WTC11 (cell line): ENCODE measurements at regions not wholly inside any gene's neighbourhood (a gene's known extent, or its start where the extent isn't known, plus 50 kb on each side); places are given as distances from the start of the nearest gene placed in this dataset.

Experiments used
- ATAC-seq: fragments of 200-7000 bp; cut with Tn5 transposase; 2 replicates; pipeline ENCODE4 v1.10.0; 2021; ENCODE audit warnings: mild to moderate bottlenecking, moderate library complexity
- CTCF ChIA-PET: fragments of 300-600 bp; sonication (Branson Sonifier 250); formaldehyde crosslinking; loops from one replicate; lab custom pipeline; 2021; ENCODE audit warnings: antibody characterized with exemption; lab: Charles Lee
- POLR2A ChIA-PET: fragments of 350-600 bp; sonication (Branson Sonifier 250); formaldehyde crosslinking; loops from one replicate; lab custom pipeline; 2021; ENCODE audit warnings: antibody characterized with exemption; lab: Charles Lee
- DNase-seq: peaks from one replicate; pipeline ENCODE4 v3.0.0; 2021; ENCODE audit warnings: low spot score
- H3K27ac Mint-ChIP-seq: 2 replicates; pipeline ENCODE4 v1.8.0; 2021; ENCODE audit warnings: mixed read lengths
- H3K27me3 Mint-ChIP-seq: 2 replicates; pipeline ENCODE4 v1.8.0; 2021; ENCODE audit warnings: low read depth, mild to moderate bottlenecking, moderate library complexity, mixed read lengths
- H3K36me3 Mint-ChIP-seq: 2 replicates; pipeline ENCODE4 v1.8.0; 2021; ENCODE audit warnings: mixed read lengths
- H3K4me1 Mint-ChIP-seq: 2 replicates; pipeline ENCODE4 v1.8.0; 2022; ENCODE audit warnings: mixed read lengths
- H3K4me3 Mint-ChIP-seq: 2 replicates; pipeline ENCODE4 v1.8.0; 2021; ENCODE audit warnings: mild to moderate bottlenecking, moderate library complexity, mixed read lengths
- H3K9me3 Mint-ChIP-seq: 2 replicates; pipeline ENCODE4 v1.8.0; 2021; ENCODE audit warnings: mixed read lengths
- ATF1 ChIP-seq: sonication (generic); formaldehyde crosslinking; IDR thresholded peaks from 2 replicates; pipeline ENCODE4 v1.8.1; 2023; ENCODE audit warnings: mild to moderate bottlenecking, moderate library complexity, missing genetic modification reagents
- ATF3 ChIP-seq: sonication (generic); formaldehyde crosslinking; conservative IDR thresholded peaks from 2 replicates; pipeline ENCODE4 v1.8.1; 2022; ENCODE audit warnings: mild to moderate bottlenecking, missing genetic modification reagents
- ATF6 ChIP-seq: sonication (generic); formaldehyde crosslinking; IDR thresholded peaks from 2 replicates; pipeline ENCODE4 v1.8.1; 2023; ENCODE audit warnings: mild to moderate bottlenecking, missing genetic modification reagents
- CTCF ChIP-seq: fragments of 200-600 bp; IDR thresholded peaks from 2 replicates; pipeline ENCODE4 v1.8.0; 2022; ENCODE audit warnings: antibody characterized with exemption
- ESRRA ChIP-seq: sonication (generic); formaldehyde crosslinking; IDR thresholded peaks from 2 replicates; pipeline ENCODE4 v1.8.1; 2022; ENCODE audit warnings: mild to moderate bottlenecking, missing genetic modification reagents, borderline replicate concordance
- FOXP4 ChIP-seq: sonication (generic); formaldehyde crosslinking; IDR thresholded peaks from 2 replicates; pipeline ENCODE4 v1.8.0; 2022; ENCODE audit warnings: mild to moderate bottlenecking, missing genetic modification reagents
- GABPB1 ChIP-seq: sonication (generic); formaldehyde crosslinking; IDR thresholded peaks from 2 replicates; pipeline ENCODE4 v1.8.1; 2023; ENCODE audit warnings: mild to moderate bottlenecking, missing genetic modification reagents
- GTF2I ChIP-seq: fragments of 250-450 bp; sonication (Bioruptor Pico); conservative IDR thresholded peaks from 2 replicates; pipeline ENCODE4 v1.4.0; 2021; ENCODE audit warnings: mild to moderate bottlenecking
- IRF2 ChIP-seq: sonication (generic); formaldehyde crosslinking; IDR thresholded peaks from 2 replicates; pipeline ENCODE4 v1.8.0; 2022; ENCODE audit warnings: low read depth, missing genetic modification reagents, borderline replicate concordance
- JUN ChIP-seq: sonication (generic); formaldehyde crosslinking; IDR thresholded peaks from 2 replicates; pipeline ENCODE4 v1.8.0; 2023; ENCODE audit warnings: mild to moderate bottlenecking, missing genetic modification reagents
- NR2C2 ChIP-seq: sonication (generic); formaldehyde crosslinking; IDR thresholded peaks from 2 replicates; pipeline ENCODE4 v1.8.0; 2022; ENCODE audit warnings: mild to moderate bottlenecking, missing genetic modification reagents
- PRDM15 ChIP-seq: sonication (generic); formaldehyde crosslinking; IDR thresholded peaks from 2 replicates; pipeline ENCODE4 v1.8.0; 2022; ENCODE audit warnings: missing genetic modification reagents
- RELA ChIP-seq: sonication (generic); formaldehyde crosslinking; IDR thresholded peaks from 2 replicates; pipeline ENCODE4 v1.8.1; 2022; ENCODE audit warnings: missing genetic modification reagents, mild to moderate bottlenecking, borderline replicate concordance
- SP1 ChIP-seq: sonication (generic); formaldehyde crosslinking; conservative IDR thresholded peaks from 2 replicates; pipeline ENCODE4 v1.8.1; 2022; ENCODE audit warnings: missing genetic modification reagents
- ZBTB43 ChIP-seq: sonication (generic); formaldehyde crosslinking; IDR thresholded peaks from 2 replicates; pipeline ENCODE4 v1.8.1; 2023; ENCODE audit warnings: mild to moderate bottlenecking, missing genetic modification reagents
- ZNF121 ChIP-seq: sonication (generic); formaldehyde crosslinking; IDR thresholded peaks from 2 replicates; pipeline ENCODE4 v1.8.0; 2023; ENCODE audit warnings: missing genetic modification reagents
- ZNF232 ChIP-seq: sonication (generic); formaldehyde crosslinking; IDR thresholded peaks from 2 replicates; pipeline ENCODE4 v1.8.0; 2022; ENCODE audit warnings: mild to moderate bottlenecking, missing genetic modification reagents
- ZNF317 ChIP-seq: sonication (generic); formaldehyde crosslinking; IDR thresholded peaks from 2 replicates; pipeline ENCODE4 v1.8.1; 2023; ENCODE audit warnings: low read depth, mild to moderate bottlenecking, moderate library complexity, missing genetic modification reagents, borderline replicate concordance
- ZNF416 ChIP-seq: fragments of 250-450 bp; sonication (Bioruptor Pico); IDR thresholded peaks from 2 replicates; pipeline ENCODE4 v1.9.0; 2021; ENCODE audit warnings: mild to moderate bottlenecking, inconsistent platforms

GRCh38 chr5:126280343-126280742 is 142.9 kb upstream of the GRAMD2B start:
- H3K27me3 Mint-ChIP-seq = no peaks in the 10 kb centered on the region
- no peak overlapping the region for H3K27ac Mint-ChIP-seq
- peaks cover 6% of the 10 kb centered on the region for H3K4me1 Mint-ChIP-seq
- CTCF ChIA-PET = no interaction called here
- no peak for ATAC-seq
- DNase-seq = no peak
- POLR2A ChIA-PET = no interaction called here
- no peaks in the 10 kb centered on the region for H3K36me3 Mint-ChIP-seq
- H3K4me3 Mint-ChIP-seq = no peak overlapping the region
- no peak for TF ChIP-seq GTF2I
- TF ChIP-seq CTCF = no peak
- no peak for TF ChIP-seq SP1 (CRISPR knock-in tag)
- TF ChIP-seq ZNF121 = no peak
- TF ChIP-seq PRDM15 = no peak
- no peak for TF ChIP-seq ESRRA (CRISPR knock-in tag)
- no peak for TF ChIP-seq ZNF232 (CRISPR knock-in tag)
- TF ChIP-seq ATF6 (CRISPR knock-in tag) = no peak
- TF ChIP-seq ATF1 = no peak
- TF ChIP-seq ZNF416 (CRISPR knock-in tag) = no peak
- TF ChIP-seq IRF2 = no peak
- TF ChIP-seq NR2C2 (CRISPR knock-in tag) = no peak
- TF ChIP-seq ZBTB43 (CRISPR knock-in tag) = no peak
- no peak for TF ChIP-seq GABPB1 (CRISPR knock-in tag)
- TF ChIP-seq ATF3 (CRISPR knock-in tag) = no peak
- H3K9me3 Mint-ChIP-seq = no peaks in the 10 kb centered on the region

GRCh38 chr5:126280846-126281245 is 142.4 kb upstream of the GRAMD2B start:
- no peaks in the 10 kb centered on the region for H3K27me3 Mint-ChIP-seq
- no peak for DNase-seq
- CTCF ChIA-PET = no interaction called here
- no peaks in the 10 kb centered on the region for H3K9me3 Mint-ChIP-seq
- peaks cover 6% of the 10 kb centered on the region for H3K4me1 Mint-ChIP-seq
- H3K27ac Mint-ChIP-seq = no peak overlapping the region
- POLR2A ChIA-PET = no interaction called here
- no peak for ATAC-seq
- H3K36me3 Mint-ChIP-seq = no peaks in the 10 kb centered on the region
- H3K4me3 Mint-ChIP-seq = no peak overlapping the region
- TF ChIP-seq ZNF317 (CRISPR knock-in tag) (no peak), JUN (no peak), GABPB1 (CRISPR knock-in tag) (no peak), ATF3 (CRISPR knock-in tag) (no peak), FOXP4 (no peak), RELA (CRISPR knock-in tag) (no peak)
